Esophagus squamous epithelium (tissue), 4 donors: ENCODE measurements at regions not wholly inside any gene's neighbourhood (a gene's known extent, or its start where the extent isn't known, plus 50 kb on each side); places are given as distances from the start of the nearest gene placed in this dataset.

Experiments
- POLR2A ChIP-seq, 4 donors: fragments of 450-650 bp; IDR thresholded peaks; one replicate each; pipeline ENCODE4 v1.6.1; 2017; ENCODE audit warnings: antibody characterized with exemption in 4 of 4, mild to moderate bottlenecking in 4 of 4, moderate library complexity in 3 of 4
- TF ChIP-seq, protein P1 (sequence below), 6 experiments: fragments of 450-650 bp in 4 of 6; fragments of 200-600 bp in 2 of 6; sonication (generic) in 2 of 6; IDR thresholded peaks; one replicate each; pipeline ENCODE4 v1.5.1; 2016 to 2019; ENCODE audit warnings: antibody characterized with exemption in 6 of 6, mild to moderate bottlenecking in 4 of 6, moderate library complexity in 4 of 6

DNA sequence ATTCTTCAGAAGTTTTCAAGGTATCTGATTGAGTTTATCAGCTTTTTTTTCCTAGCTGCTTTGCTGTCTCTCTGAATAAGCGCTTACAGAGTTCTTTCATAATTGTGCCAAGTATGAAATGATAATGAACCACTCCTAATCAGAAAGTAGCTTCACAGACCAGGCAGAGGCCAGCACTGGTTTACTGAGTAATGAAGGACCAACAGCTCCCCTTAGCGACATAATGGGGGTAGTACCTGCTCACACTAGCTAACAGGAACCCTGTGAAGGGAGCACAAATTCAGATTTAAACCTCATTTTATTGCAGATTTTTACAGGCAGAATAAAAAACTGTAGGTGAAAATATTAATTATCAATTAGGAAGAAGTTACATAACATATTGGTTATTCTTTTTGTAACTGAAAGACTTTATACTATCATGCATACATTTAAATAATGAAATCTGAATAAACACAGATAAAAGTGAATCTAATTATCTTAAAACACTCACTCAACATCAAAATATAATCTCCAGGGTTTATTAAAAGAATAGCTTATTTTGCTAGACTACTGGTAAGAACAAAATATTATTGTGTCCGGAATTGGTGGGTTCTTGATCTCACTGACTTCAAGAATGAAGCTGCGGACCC lies 53.7 kb upstream of the LRRC30 start:
- TF ChIP-seq, protein P1, sequence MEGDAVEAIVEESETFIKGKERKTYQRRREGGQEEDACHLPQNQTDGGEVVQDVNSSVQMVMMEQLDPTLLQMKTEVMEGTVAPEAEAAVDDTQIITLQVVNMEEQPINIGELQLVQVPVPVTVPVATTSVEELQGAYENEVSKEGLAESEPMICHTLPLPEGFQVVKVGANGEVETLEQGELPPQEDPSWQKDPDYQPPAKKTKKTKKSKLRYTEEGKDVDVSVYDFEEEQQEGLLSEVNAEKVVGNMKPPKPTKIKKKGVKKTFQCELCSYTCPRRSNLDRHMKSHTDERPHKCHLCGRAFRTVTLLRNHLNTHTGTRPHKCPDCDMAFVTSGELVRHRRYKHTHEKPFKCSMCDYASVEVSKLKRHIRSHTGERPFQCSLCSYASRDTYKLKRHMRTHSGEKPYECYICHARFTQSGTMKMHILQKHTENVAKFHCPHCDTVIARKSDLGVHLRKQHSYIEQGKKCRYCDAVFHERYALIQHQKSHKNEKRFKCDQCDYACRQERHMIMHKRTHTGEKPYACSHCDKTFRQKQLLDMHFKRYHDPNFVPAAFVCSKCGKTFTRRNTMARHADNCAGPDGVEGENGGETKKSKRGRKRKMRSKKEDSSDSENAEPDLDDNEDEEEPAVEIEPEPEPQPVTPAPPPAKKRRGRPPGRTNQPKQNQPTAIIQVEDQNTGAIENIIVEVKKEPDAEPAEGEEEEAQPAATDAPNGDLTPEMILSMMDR (IDR thresholded peaks at IDR 0.05), result peak; percentile 13 to 74 (median 54)
- no peak for TF ChIP-seq POLR2A (IDR thresholded peaks at IDR 0.05)
